A673 (cell line): ENCODE measurements at regions not wholly inside any gene's neighbourhood (a gene's known extent, or its start where the extent isn't known, plus 50 kb on each side); places are given as distances from the start of the nearest gene placed in this dataset.

ENCODE experiments used
- BruUV-seq: library from RNA; stranded (reverse); fragments of 400-500 nt; replicated peaks from 2 replicates; lab custom pipeline; 2021; lab: Mats Ljungman, UMichigan
- CTCF ChIA-PET: fragments of 300-600 bp; sonication (Branson Sonifier 250); formaldehyde crosslinking; loops from one replicate; lab custom pipeline; 2022; ENCODE audit warnings: antibody characterized with exemption; lab: Charles Lee
- POLR2A ChIA-PET: fragments of 300-600 bp; sonication (Branson Sonifier 250); formaldehyde crosslinking; loops from one replicate; lab custom pipeline; 2022; ENCODE audit warnings: antibody characterized with exemption; ENCODE audit not compliant: low non-redundant PET; lab: Charles Lee
- DNase-seq: peaks from one replicate; pipeline ENCODE4 v3.0.0-alpha.2; 2015; ENCODE audit warnings: low spot score
- H3K27ac ChIP-seq: fragments of 200-600 bp; sonication (generic); 2 replicates; pipeline ENCODE4 v1.5.1; 2016; ENCODE audit warnings: mixed run types, low read depth, mild to moderate bottlenecking, mixed read lengths, antibody characterized with exemption, low read length; ENCODE audit not compliant: poor library complexity, severe bottlenecking
- H3K27me3 ChIP-seq: fragments of 200-600 bp; sonication (generic); replicated peaks from 2 replicates; pipeline ENCODE4 v1.6.1; 2017; ENCODE audit warnings: mixed run types, low read depth, mild to moderate bottlenecking, mixed read lengths, antibody characterized with exemption, low read length; ENCODE audit not compliant: insufficient read depth, poor library complexity
- H3K36me3 ChIP-seq: fragments of 200-600 bp; sonication (generic); 2 replicates; pipeline ENCODE4 v1.6.1; 2016; ENCODE audit warnings: mixed run types, mild to moderate bottlenecking, mixed read lengths, antibody characterized with exemption, low read length; ENCODE audit not compliant: insufficient read depth, poor library complexity, severe bottlenecking
- H3K4me1 ChIP-seq: fragments of 200-600 bp; sonication (generic); 2 replicates; pipeline ENCODE4 v1.6.1; 2017; ENCODE audit warnings: mixed run types, mild to moderate bottlenecking, mixed read lengths, antibody characterized with exemption, low read length; ENCODE audit not compliant: insufficient read depth, poor library complexity, severe bottlenecking
- H3K4me3 ChIP-seq: fragments of 200-600 bp; sonication (generic); 2 replicates; pipeline ENCODE4 v1.5.1; 2016; ENCODE audit warnings: low read depth, mixed run types, mild to moderate bottlenecking, mixed read lengths, low read length; ENCODE audit not compliant: poor library complexity, severe bottlenecking
- H3K9me3 ChIP-seq: fragments of 200-600 bp; sonication (generic); 2 replicates; pipeline ENCODE4 v1.6.1; 2016; ENCODE audit warnings: mixed run types, low read depth, mild to moderate bottlenecking, mixed read lengths, antibody characterized with exemption, low read length; ENCODE audit not compliant: poor library complexity, severe bottlenecking
- EZH2 ChIP-seq: fragments of 200-600 bp; sonication (generic); IDR thresholded peaks from 2 replicates; pipeline ENCODE4 v1.6.1; 2017; ENCODE audit warnings: borderline replicate concordance, low read depth, mild to moderate bottlenecking, mixed read lengths, antibody characterized with exemption, low read length; ENCODE audit not compliant: poor library complexity, severe bottlenecking
- intact Hi-C: fragments of 100-400 bp; cut with micrococcal nuclease; formaldehyde crosslinking; loops from one replicate; pipeline ENCODE4 v1.10.0; 2022; ENCODE audit not compliant: unreplicated experiment
- TF ChIP-seq, protein P1 (sequence below): fragments of 300-800, 200-600 bp; sonication (generic); conservative IDR thresholded peaks from 2 replicates; pipeline ENCODE4 v1.5.1; 2017; ENCODE audit warnings: low read depth, mild to moderate bottlenecking, antibody characterized with exemption, low read length, moderate library complexity, mixed read lengths

DNA sequence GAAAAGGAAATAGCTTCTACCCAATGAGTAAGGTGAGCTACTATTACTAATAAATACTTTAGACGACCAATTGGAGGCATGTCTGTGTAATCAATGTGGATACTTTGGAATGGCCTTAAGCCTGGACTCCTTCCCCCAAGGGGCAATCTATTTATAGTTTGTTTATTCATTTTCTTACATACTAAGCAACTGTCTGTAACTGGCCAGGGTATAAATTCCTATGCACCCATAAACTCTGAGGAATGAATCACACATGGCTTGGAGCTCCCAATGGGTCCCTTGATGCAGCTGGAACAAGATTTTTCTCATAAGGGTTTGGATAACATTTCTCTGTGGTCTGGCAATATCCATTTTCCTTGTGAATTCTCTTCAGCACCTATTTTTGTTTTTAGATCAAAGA lies 506.8 kb downstream of the EDEM1 start:
- ChIA-PET POLR2A (no interaction called here), CTCF (no interaction called here)
- Histone ChIP-seq H3K27me3 (peaks cover 10% of the 10 kb centered on the region), H3K4me1 (no peaks in the 10 kb centered on the region), H3K9me3 (no peaks in the 10 kb centered on the region), H3K27ac (no peak overlapping the region), H3K36me3 (no peaks in the 10 kb centered on the region), H3K4me3 (no peak overlapping the region)
- TF ChIP-seq, protein P1, sequence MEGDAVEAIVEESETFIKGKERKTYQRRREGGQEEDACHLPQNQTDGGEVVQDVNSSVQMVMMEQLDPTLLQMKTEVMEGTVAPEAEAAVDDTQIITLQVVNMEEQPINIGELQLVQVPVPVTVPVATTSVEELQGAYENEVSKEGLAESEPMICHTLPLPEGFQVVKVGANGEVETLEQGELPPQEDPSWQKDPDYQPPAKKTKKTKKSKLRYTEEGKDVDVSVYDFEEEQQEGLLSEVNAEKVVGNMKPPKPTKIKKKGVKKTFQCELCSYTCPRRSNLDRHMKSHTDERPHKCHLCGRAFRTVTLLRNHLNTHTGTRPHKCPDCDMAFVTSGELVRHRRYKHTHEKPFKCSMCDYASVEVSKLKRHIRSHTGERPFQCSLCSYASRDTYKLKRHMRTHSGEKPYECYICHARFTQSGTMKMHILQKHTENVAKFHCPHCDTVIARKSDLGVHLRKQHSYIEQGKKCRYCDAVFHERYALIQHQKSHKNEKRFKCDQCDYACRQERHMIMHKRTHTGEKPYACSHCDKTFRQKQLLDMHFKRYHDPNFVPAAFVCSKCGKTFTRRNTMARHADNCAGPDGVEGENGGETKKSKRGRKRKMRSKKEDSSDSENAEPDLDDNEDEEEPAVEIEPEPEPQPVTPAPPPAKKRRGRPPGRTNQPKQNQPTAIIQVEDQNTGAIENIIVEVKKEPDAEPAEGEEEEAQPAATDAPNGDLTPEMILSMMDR: no peak
- TF ChIP-seq EZH2: no peak
- BruUV-seq: no TSS peak
- intact Hi-C loops: no loop called here
- DNase-seq: no peak

DNA sequence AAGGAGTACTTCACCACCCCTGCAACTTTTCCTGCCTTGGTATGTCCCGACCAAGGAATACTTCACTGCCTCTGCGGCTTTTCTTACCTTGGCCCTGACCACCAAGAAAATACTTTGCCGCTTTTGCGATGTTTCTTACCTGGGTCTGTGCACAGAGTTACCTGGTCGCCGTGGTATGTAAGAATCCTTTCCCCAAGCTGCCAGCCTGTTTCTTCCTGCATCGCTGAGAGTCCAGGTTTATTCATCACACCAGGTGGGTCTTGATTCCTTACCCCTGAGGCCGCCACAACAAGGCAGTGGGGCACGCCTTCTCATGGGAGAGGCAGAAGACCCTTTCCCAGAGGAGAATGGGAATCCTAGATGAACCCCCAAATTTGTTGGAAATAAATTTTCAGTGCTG lies 511.3 kb downstream of the EDEM1 start:
- BruUV-seq: no TSS peak
- Histone ChIP-seq H3K4me1 (no peaks in the 10 kb centered on the region), H3K27me3 (peaks cover 10% of the 10 kb centered on the region), H3K4me3 (no peak overlapping the region), H3K27ac (no peak overlapping the region), H3K9me3 (no peaks in the 10 kb centered on the region), H3K36me3 (no peaks in the 10 kb centered on the region)
- no peak for TF ChIP-seq EZH2
- TF ChIP-seq, protein P1: no peak
- no peak for DNase-seq
- intact Hi-C loops: no loop called here
- CTCF ChIA-PET: no interaction called here
- POLR2A ChIA-PET: no interaction called here

DNA sequence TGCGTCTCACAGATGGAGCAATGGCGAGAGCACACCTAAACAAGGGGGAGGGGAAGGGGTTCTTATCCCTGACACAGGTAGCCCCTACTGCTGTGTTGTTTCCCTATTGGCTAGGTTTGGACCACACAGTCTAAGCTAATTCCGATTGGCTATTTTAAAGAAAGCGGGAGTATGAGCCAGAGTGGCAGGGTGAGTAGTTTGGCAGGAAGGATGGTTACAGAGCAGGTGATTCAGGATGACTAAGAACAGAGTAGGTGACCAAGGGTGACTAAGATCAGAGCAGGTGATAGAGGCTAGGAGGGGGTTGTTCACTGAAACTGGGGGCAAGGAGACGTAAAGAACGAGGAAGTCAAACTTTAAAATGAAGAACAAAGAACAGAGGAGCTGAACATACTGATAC lies 511.8 kb downstream of the EDEM1 start:
- intact Hi-C loops: no loop called here
- TF ChIP-seq, protein P1: no peak
- no peak for TF ChIP-seq EZH2
- H3K4me3 ChIP-seq: no peak overlapping the region

More for the DNA sequence above, 511.8 kb downstream of the EDEM1 start:
- BruUV-seq: no TSS peak
- POLR2A ChIA-PET: no interaction called here
- DNase-seq: no peak
- no peaks in the 10 kb centered on the region for H3K9me3 ChIP-seq
- H3K27me3 ChIP-seq: peaks cover 10% of the 10 kb centered on the region
- H3K27ac ChIP-seq: no peak overlapping the region
- CTCF ChIA-PET: no interaction called here
- no peaks in the 10 kb centered on the region for H3K36me3 ChIP-seq
- H3K4me1 ChIP-seq: no peaks in the 10 kb centered on the region
